GM21367 (cell line): ENCODE measurements at regions not wholly inside any gene's neighbourhood (a gene's known extent, or its start where the extent isn't known, plus 50 kb on each side); places are given as distances from the start of the nearest gene placed in this dataset.

Experiments
- ATAC-seq: cut with Tn5 transposase; IDR thresholded peaks from one replicate; pipeline ENCODE4 v1.9.1; 2021; ENCODE audit not compliant: unreplicated experiment

GRCh38 chr1:67559222-67559700 lies 125.7 kb upstream of the GADD45A start:
- ATAC-seq = no peak

DNA sequence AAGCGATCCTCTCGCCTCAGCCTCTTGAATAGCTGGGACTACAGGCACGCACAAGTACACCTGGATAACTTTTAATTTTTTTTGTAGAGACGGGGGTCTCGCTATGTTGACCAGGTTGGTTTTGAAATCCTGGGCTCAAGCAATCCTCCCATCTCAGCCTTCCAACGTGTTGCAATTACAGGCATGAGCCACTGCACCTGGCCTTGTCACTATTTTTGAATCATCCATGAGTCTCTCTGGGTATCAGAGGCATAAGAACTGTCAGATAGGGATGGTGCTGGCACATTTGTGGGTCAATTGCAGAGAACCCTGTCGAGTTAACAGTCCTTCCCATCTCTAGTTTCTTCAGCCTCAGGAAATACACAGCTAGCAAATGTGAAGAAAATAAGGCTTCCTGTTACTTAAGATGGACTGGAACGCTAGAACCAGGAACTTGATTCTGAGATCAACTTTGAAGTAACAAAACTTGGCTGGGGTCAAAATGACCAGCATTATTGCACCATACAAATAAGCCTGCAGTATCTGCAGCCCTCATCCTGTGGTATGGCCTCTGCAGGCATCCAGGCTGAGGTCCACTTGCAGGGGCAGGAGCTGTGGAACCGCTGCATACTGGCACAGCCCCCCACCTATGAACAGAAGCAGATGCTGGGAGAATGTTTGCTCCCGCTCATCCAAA lies 124.3 kb upstream of the GADD45A start:
- ATAC-seq = no peak

GRCh38 chr1:67561704-67562113 lies 123.3 kb upstream of the GADD45A start:
- ATAC-seq = peak; percentile 84

- no peak for ATAC-seq
These were observed 121.3 kb upstream of the GADD45A start for GRCh38 chr1:67563684-67564083.

- ATAC-seq = no peak
These were observed 120.8 kb upstream of the GADD45A start for GRCh38 chr1:67564193-67564592.

GRCh38 chr1:67566803-67567377 lies 118.1 kb upstream of the GADD45A start:
- ATAC-seq = no peak

DNA sequence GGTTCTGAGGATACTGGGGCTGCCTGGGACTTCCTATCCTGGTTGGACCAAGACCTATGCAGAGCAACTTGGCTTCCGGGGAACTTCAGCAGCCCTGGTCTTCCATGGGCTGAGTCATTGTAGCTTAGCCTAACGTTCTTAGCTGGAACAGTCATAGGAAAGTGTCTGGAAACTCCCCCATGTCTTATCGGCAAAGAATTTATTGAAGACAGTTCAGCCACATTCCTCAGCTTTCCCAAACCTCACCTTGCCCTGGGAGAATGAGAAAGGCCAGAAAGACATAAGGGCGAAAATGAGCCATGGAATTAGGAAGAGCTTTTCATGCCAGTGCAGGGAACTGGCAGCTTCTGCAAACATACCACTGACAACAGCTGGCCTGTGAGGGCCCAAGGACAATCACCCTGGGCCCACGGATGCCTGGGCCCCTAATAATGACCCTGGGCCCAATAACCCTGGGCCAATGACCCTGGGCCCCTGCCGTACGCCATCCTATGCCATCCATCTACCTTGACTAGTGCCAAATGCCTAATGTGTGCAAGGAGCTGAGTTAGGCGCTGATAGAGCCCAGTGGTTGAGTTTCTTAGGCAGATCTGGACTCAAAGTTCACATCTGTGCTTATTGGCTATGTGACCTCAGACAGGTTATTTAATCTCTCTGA lies 114.4 kb upstream of the GADD45A start:
- no peak for ATAC-seq

- ATAC-seq = no peak
These were observed 113.6 kb upstream of the GADD45A start for GRCh38 chr1:67571406-67571805.

GRCh38 chr1:67571901-67572593 lies 113.0 kb upstream of the GADD45A start:
- no peak for ATAC-seq

- no peak for ATAC-seq
These were observed 112.3 kb upstream of the GADD45A start for GRCh38 chr1:67572594-67573221.

DNA sequence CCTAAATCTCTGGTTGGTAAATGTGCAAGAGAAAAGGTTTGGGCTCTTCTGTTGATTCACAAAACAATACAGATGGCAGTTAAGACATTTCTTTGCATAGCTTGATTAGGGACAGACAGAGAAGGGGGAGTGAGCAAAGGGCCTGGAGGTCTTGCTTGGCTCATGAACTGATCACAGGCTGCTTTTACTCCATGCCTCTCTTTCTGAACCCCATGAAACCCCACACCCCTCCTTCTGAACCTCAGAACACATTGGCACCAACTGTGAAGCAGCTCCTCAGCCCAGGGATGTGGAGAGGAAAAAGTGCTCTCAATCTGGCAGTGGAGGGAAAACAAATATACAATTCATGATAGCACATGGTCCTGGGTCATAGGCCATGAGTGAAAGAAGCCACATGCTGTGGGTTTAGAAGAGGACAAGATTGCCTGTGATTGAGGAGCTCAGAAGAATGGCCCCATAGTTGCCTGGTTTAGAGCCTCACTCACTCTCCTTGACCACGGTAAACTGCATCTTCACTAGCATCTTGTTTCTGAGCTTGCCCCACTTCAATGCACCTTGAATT lies 111.6 kb upstream of the GADD45A start:
- ATAC-seq = no peak

- ATAC-seq = no peak
These were observed 110.8 kb upstream of the GADD45A start for GRCh38 chr1:67574221-67574620.

DNA sequence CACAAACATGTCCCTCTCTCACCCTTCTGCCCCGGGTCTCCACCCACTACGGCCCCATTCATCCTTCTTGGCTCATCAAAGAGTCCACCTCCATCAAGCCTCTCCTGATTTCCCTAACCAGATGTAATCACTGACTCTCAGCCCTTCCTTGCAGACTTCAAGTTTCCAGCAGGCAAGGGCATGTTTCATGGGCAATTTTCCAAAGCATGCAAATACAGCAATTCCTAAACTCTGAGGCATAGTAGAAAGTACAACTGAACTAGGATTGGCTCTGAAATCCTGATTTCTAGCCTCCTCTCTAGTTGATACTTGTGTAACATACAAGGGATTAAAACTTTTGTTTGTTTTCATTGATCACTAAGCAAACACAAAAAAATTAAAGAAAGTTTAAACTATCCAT lies 109.1 kb upstream of the GADD45A start:
- ATAC-seq = no peak

DNA sequence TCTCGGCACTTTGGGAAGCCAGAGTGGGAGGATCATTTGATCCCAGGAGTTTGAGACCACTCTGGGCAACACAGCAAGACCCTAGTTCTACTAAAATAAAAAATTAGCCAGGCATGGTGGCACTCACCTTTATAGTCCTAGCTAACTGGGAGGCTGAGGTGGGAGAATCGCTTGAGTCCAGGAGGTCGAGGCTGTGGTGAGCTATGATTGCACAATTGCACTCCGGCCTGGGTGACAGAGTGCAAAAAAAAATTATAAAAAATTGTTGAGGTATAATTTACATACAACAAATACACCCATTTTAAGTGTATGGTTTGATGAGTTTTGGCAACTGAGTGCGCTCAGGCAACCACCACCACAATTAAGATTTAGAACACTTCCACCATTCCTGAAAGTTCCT lies 108.5 kb upstream of the GADD45A start:
- no peak for ATAC-seq

DNA sequence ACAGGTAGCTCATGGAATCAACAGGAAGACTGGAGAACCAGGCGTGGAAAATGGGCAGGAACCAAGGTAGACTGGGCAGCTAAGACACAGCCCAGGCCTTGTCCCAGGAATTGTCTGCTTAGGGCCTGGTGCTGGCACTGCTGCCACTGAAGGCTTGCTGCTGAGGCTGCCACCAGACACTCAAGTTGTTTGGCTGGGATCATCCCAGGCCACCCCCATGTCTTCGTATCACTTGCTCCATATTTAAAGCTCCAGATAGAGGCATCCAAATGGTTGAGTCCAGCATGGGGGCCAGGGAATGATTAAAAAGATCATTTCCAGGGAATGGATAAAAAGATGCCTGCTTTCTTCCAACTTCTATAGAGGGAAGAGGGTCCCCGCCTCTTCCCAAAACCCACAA lies 107.4 kb upstream of the GADD45A start:
- ATAC-seq = no peak

- ATAC-seq = no peak
These were observed 106.5 kb upstream of the GADD45A start for GRCh38 chr1:67578397-67579020.

- ATAC-seq = no peak
These were observed 105.2 kb upstream of the GADD45A start for GRCh38 chr1:67579623-67580394.

DNA sequence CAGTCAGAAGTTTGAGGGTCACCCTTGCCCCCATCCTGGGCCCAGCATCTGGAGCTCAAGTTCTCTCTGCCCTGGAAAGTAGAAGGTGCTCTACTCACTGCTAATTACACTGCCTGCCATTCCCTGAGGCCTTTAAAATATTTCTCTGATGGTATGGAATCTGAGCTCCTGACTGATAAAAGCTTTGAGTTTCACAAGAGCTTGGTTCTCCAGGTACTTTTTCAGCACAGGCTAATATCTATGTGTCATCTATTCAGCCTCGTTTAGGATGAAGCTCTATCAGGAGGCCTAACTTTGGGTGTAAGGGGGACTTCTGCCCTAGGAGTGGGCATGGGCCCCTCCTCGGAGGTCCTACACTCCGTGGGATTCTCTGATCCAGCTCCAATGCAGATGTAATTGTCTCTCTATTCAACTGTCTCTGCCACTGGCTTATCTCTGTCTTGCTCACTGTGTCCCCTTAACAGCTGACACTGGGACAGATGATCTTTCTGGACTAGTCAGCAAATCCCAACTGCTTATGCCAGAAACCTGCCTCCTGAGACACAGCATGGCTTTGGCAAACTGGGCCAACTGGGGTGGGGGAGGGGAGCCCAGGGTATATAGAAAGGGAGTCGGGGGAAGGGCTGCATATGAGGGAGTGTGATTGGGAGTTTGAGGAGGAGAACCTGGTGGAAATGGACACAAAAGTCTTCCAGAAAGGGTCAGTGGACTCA lies 104.2 kb upstream of the GADD45A start:
- ATAC-seq = no peak
